ENCODE measurements at regions not wholly inside any gene's neighbourhood (a gene's known extent, or its start where the extent isn't known, plus 50 kb on each side); places are given as distances from the start of the nearest gene placed in this dataset.

GRCh38 chr1:58890609-58891008 is 106.8 kb upstream of the JUN start:
- DNase-seq (ENCODE audit: low read depth in 2 of 2): no peak

- DNase-seq (ENCODE audit: low read depth in 2 of 2): no peak
Measured at GRCh38 chr1:58891347-58891746, 107.5 kb upstream of the JUN start.

- DNase-seq (ENCODE audit: low read depth in 2 of 2): no peak
Measured at GRCh38 chr1:58893257-58893869, 109.5 kb upstream of the JUN start.

GRCh38 chr1:58895082-58895481 is 111.2 kb upstream of the JUN start:
- DNase-seq (ENCODE audit: low read depth in 2 of 2): no peak

GRCh38 chr1:58895559-58896145 is 111.8 kb upstream of the JUN start:
- no peak for DNase-seq (ENCODE audit: low read depth in 2 of 2)

GRCh38 chr1:58896246-58897183 is 112.7 kb upstream of the JUN start:
- DNase-seq (ENCODE audit: low read depth in 2 of 2): no peak

- DNase-seq (ENCODE audit: low read depth in 2 of 2): no peak
Measured at GRCh38 chr1:58898739-58899586, 115.1 kb upstream of the JUN start.

GRCh38 chr1:58899587-58900271 is 115.9 kb upstream of the JUN start:
- DNase-seq (ENCODE audit: low read depth in 2 of 2): no peak

GRCh38 chr1:58900396-58900795 is 116.5 kb upstream of the JUN start:
- DNase-seq (ENCODE audit: low read depth in 2 of 2): no peak

GRCh38 chr1:58901008-58901407 is 117.2 kb upstream of the JUN start:
- no peak for DNase-seq (ENCODE audit: low read depth in 2 of 2)

- no peak for DNase-seq (ENCODE audit: low read depth in 2 of 2)
Measured at GRCh38 chr1:58902830-58903513, 119.1 kb upstream of the JUN start.

- peak; percentile 83 for DNase-seq (ENCODE audit: low read depth in 2 of 2)
Measured at GRCh38 chr1:58903514-58904298, 119.9 kb upstream of the JUN start.

- DNase-seq (ENCODE audit: low read depth in 2 of 2): no peak
Measured at GRCh38 chr1:58904299-58905125, 120.7 kb upstream of the JUN start.

- no peak for DNase-seq (ENCODE audit: low read depth in 2 of 2)
Measured at GRCh38 chr1:58905126-58905490, 121.3 kb upstream of the JUN start.

- no peak for DNase-seq (ENCODE audit: low read depth in 2 of 2)
Measured at GRCh38 chr1:58905628-58906221, 121.9 kb upstream of the JUN start.

- DNase-seq (ENCODE audit: low read depth in 2 of 2): no peak
Measured at GRCh38 chr1:58907398-58907797, 123.6 kb upstream of the JUN start.

GRCh38 chr1:58908561-58909560 is 125.0 kb upstream of the JUN start:
- DNase-seq (ENCODE audit: low read depth in 2 of 2): no peak

Data from stimulated activated CD8-positive, alpha-beta memory T cell treated with anti-CD3 and anti-CD28 coated beads, Interleukin-15, amount 100 ng/mL, for 48 hours (primary cell).